IMR-90 (cell line): ENCODE measurements at regions not wholly inside any gene's neighbourhood (a gene's known extent, or its start where the extent isn't known, plus 50 kb on each side); places are given as distances from the start of the nearest gene placed in this dataset.

Experiments
- ATAC-seq: fragments of 200-7000 bp; cut with Tn5 transposase; 2 replicates; pipeline ENCODE4 v1.9.1; 2020; ENCODE audit warnings: low read depth, mild to moderate bottlenecking, moderate library complexity
- BruUV-seq: library from RNA; stranded (reverse); fragments of 400-500 nt; replicated peaks from 2 replicates; lab custom pipeline; 2021; lab: Mats Ljungman, UMichigan
- CTCF ChIA-PET: fragments of 300-600 bp; formaldehyde crosslinking; extraction: SDS; loops from one replicate; lab custom pipeline; 2021; ENCODE audit warnings: antibody characterized with exemption; lab: Yijun Ruan, JAX
- POLR2A ChIA-PET: fragments of 300-600 bp; sonication (Branson Sonifier 250); formaldehyde crosslinking; loops from one replicate; lab custom pipeline; 2022; ENCODE audit warnings: antibody characterized with exemption; ENCODE audit not compliant: unreplicated experiment; lab: Charles Lee
- DNase-seq: peaks from one replicate; pipeline ENCODE4 v3.0.0; 2013
- H2AFZ ChIP-seq: replicated peaks from 2 replicates; pipeline ENCODE3; 2013; ENCODE audit warnings: low read length, mild to moderate bottlenecking; ENCODE audit not compliant: poor library complexity
- H2AK5ac ChIP-seq: 2 replicates; pipeline ENCODE4 v1.6.1; 2013; ENCODE audit warnings: low read depth, low read length, inconsistent platforms
- H2AK9ac ChIP-seq: replicated peaks from 2 replicates; pipeline ENCODE3; 2013; ENCODE audit warnings: mild to moderate bottlenecking, low read depth, low read length, moderate library complexity; ENCODE audit not compliant: poor library complexity
- H2BK120ac ChIP-seq: 2 replicates; pipeline ENCODE4 v1.6.1; 2013; ENCODE audit warnings: low read depth, low read length, inconsistent platforms
- H2BK15ac ChIP-seq: 3 replicates; pipeline ENCODE4 v1.6.1; 2013; ENCODE audit warnings: low read depth, low read length, inconsistent platforms
- H2BK20ac ChIP-seq: 2 replicates; pipeline ENCODE4 v1.6.1; 2013; ENCODE audit warnings: low read depth, mild to moderate bottlenecking, inconsistent platforms, low read length, moderate library complexity
- H2BK5ac ChIP-seq: 2 replicates; pipeline ENCODE4 v1.6.1; 2013; ENCODE audit warnings: mild to moderate bottlenecking, low read depth, low read length, inconsistent platforms; ENCODE audit not compliant: poor library complexity, severe bottlenecking
- H3K14ac ChIP-seq: replicated peaks from 2 replicates; pipeline ENCODE4 v1.6.1; 2013; ENCODE audit warnings: low read depth, low read length, inconsistent platforms
- H3K18ac ChIP-seq: 2 replicates; pipeline ENCODE4 v1.6.1; 2013; ENCODE audit warnings: low read depth, low read length, control low read depth
- H3K23ac ChIP-seq: 2 replicates; pipeline ENCODE4 v1.6.1; 2013; ENCODE audit warnings: low read depth, low read length, inconsistent platforms
- H3K27ac ChIP-seq: 2 replicates; pipeline ENCODE4 v1.5.1; 2013; ENCODE audit warnings: mild to moderate bottlenecking, control low read depth, low read length; ENCODE audit not compliant: insufficient read depth
- H3K27me3 ChIP-seq: 2 replicates; pipeline ENCODE4 v1.6.1; 2013; ENCODE audit warnings: low read length; ENCODE audit not compliant: control insufficient read depth, insufficient read depth
- H3K36me3 ChIP-seq: 2 replicates; pipeline ENCODE4 v1.6.1; 2013; ENCODE audit warnings: low read length, mixed read lengths; ENCODE audit not compliant: control insufficient read depth, insufficient read depth
- H3K4ac ChIP-seq: 2 replicates; pipeline ENCODE4 v1.6.1; 2013; ENCODE audit warnings: low read depth, low read length, inconsistent platforms
- H3K4me1 ChIP-seq: 2 replicates; pipeline ENCODE4 v1.6.1; 2013; ENCODE audit warnings: low read length, mixed read lengths; ENCODE audit not compliant: control insufficient read depth, insufficient read depth
- H3K4me2 ChIP-seq: 2 replicates; pipeline ENCODE4 v1.6.1; 2013; ENCODE audit warnings: low read depth, mild to moderate bottlenecking, control low read depth, low read length, moderate library complexity
- H3K4me3 ChIP-seq: 2 replicates; pipeline ENCODE4 v1.5.1; 2013; ENCODE audit warnings: low read depth, mild to moderate bottlenecking, control low read depth, low read length, moderate library complexity; ENCODE audit not compliant: insufficient read depth
- H3K56ac ChIP-seq: 2 replicates; pipeline ENCODE4 v1.6.1; 2013; ENCODE audit warnings: low read length, inconsistent platforms; ENCODE audit not compliant: insufficient read depth; ENCODE audit errors: extremely low read depth
- H3K79me1 ChIP-seq, 2 experiments: 2 replicates each; pipeline ENCODE4 v1.6.1; 2013; ENCODE audit warnings: low read length in 2 of 2, inconsistent platforms in 1 of 2, low read depth in 1 of 2
- H3K9ac ChIP-seq: 2 replicates; pipeline ENCODE4 v1.6.1; 2013; ENCODE audit warnings: low read depth, low read length, control low read depth
- H3K9me1 ChIP-seq: 2 replicates; pipeline ENCODE4 v1.6.1; 2013; ENCODE audit warnings: low read length, inconsistent platforms; ENCODE audit not compliant: insufficient read depth
- H3K9me3 ChIP-seq: 2 replicates; pipeline ENCODE4 v1.6.1; 2013; ENCODE audit warnings: low read length; ENCODE audit not compliant: control insufficient read depth, insufficient read depth
- H4K20me1 ChIP-seq: 2 replicates; pipeline ENCODE4 v1.6.1; 2013; ENCODE audit warnings: low read length, inconsistent platforms; ENCODE audit not compliant: insufficient read depth
- H4K5ac ChIP-seq: 2 replicates; pipeline ENCODE4 v1.6.1; 2013; ENCODE audit warnings: mild to moderate bottlenecking, low read depth, low read length, control low read depth
- H4K8ac ChIP-seq, 2 experiments: 2 replicates each; pipeline ENCODE4 v1.6.1; 2013; ENCODE audit warnings: low read depth in 2 of 2, low read length in 2 of 2, control low read depth in 1 of 2, inconsistent platforms in 1 of 2
- H4K91ac ChIP-seq: 2 replicates; pipeline ENCODE4 v1.6.1; 2013; ENCODE audit warnings: low read depth, low read length, inconsistent platforms; ENCODE audit not compliant: insufficient read depth
- ELK1 ChIP-seq: fragments of 150-350 bp; IDR thresholded peaks from 2 replicates; pipeline ENCODE4 v1.6.1; 2016; ENCODE audit warnings: low read depth, mild to moderate bottlenecking, low read length, moderate library complexity, borderline replicate concordance
- MAZ ChIP-seq: IDR thresholded peaks from 2 replicates; pipeline ENCODE4 v1.6.1; 2012; ENCODE audit warnings: low read depth, mild to moderate bottlenecking, low read length, improper control_type of control experiment, moderate library complexity, borderline replicate concordance
- POLR2A ChIP-seq: IDR thresholded peaks from 2 replicates; pipeline ENCODE4 v1.6.1; 2012; ENCODE audit warnings: mild to moderate bottlenecking, low read depth, low read length
- WGBS, 2 experiments: methylation state at CpG; one replicate each; pipeline versions ENCODE4 v1.1.5 to v1.1.7; 2013; ENCODE audit warnings: missing lambda C conversion rate in 2 of 2; ENCODE audit not compliant: insufficient read length in 1 of 2; ENCODE audit errors: extremely low coverage in 2 of 2; 5-methylcytosine and 5-hydroxymethylcytosine counted together
- dilution Hi-C: fragments of 300-500 bp; cut with HindIII; formaldehyde crosslinking; loops from one replicate; pipeline ENCODE4 v1.14.3; 2018; ENCODE audit warnings: low sequenced_read_pairs; ENCODE audit not compliant: unreplicated experiment
- in situ Hi-C: fragments of 300-500 bp; cut with MboI; formaldehyde crosslinking; loops from 3 replicates; pipeline ENCODE4 v1.14.3; 2019; ENCODE audit warnings: low sequenced_read_pairs, inconsistent platforms, mixed read lengths
- intact Hi-C: fragments of 100-400 bp; cut with micrococcal nuclease; formaldehyde crosslinking; loops from 2 replicates; pipeline ENCODE4 v1.10.0; 2022

- H3K4me1 ChIP-seq, result no peaks in the 10 kb centered on the region
- H2AK9ac ChIP-seq, result no peak overlapping the region
- H3K27ac ChIP-seq, result no peak overlapping the region
- H3K4me3 ChIP-seq, result no peak overlapping the region
- no peak overlapping the region for H3K9ac ChIP-seq
- no peak overlapping the region for H3K56ac ChIP-seq
- H4K91ac ChIP-seq, result no peak overlapping the region
- TF ChIP-seq MAZ (no peak), ELK1 (no peak), POLR2A (no peak)
- H3K27me3 ChIP-seq, result no peaks in the 10 kb centered on the region
- ATAC-seq, result no peak
- no peak overlapping the region for H2AK5ac ChIP-seq
- H4K5ac ChIP-seq, result no peak overlapping the region
- intact Hi-C loops, result no loop called here
- no CpG with 5 or more reads among the region's 1 CpG for WGBS, 2 experiments
- H2BK15ac ChIP-seq, result no peak overlapping the region
- H3K4ac ChIP-seq, result no peak overlapping the region
- H3K79me1 ChIP-seq, result no peaks in the 10 kb centered on the region
- H3K9me1 ChIP-seq, result no peaks in the 10 kb centered on the region
- no peaks in the 10 kb centered on the region for H4K20me1 ChIP-seq
- H4K8ac ChIP-seq, result no peak overlapping the region
- CTCF ChIA-PET, result no interaction called here
- no peak overlapping the region for H2BK20ac ChIP-seq
- dilution Hi-C loops, result no loop called here
- DNase-seq, result no peak
- no peaks in the 10 kb centered on the region for H3K36me3 ChIP-seq
- H3K23ac ChIP-seq, result no peak overlapping the region
- H2BK120ac ChIP-seq, result no peak overlapping the region
- H3K14ac ChIP-seq, result no peak overlapping the region
- in situ Hi-C loops, result no loop called here
- no peak overlapping the region for H3K4me2 ChIP-seq
- no peak overlapping the region for H2BK5ac ChIP-seq
- no TSS peak for BruUV-seq
- no peak overlapping the region for H3K18ac ChIP-seq
- H3K9me3 ChIP-seq, result no peaks in the 10 kb centered on the region
- H2AFZ ChIP-seq, result no peak overlapping the region
- POLR2A ChIA-PET, result no interaction called here
These were observed 774.9 kb upstream of the ZNF608 start for GRCh38 chr5:125521289-125521688.
